DND-41 (cell line): ENCODE measurements at regions not wholly inside any gene's neighbourhood (a gene's known extent, or its start where the extent isn't known, plus 50 kb on each side); places are given as distances from the start of the nearest gene placed in this dataset.

ENCODE experiments used
- ATAC-seq: fragments of 200-7000 bp; cut with Tn5 transposase; 3 replicates; pipeline ENCODE4 v1.9.1; 2021; ENCODE audit warnings: low read depth; ENCODE audit not compliant: insufficient read depth
- DNase-seq: peaks from one replicate; pipeline ENCODE4 v3.0.0-alpha.2; 2020
- H2AFZ ChIP-seq: 2 replicates; pipeline ENCODE4 v1.6.0; 2012; ENCODE audit warnings: low read depth, low read length
- H3K27ac ChIP-seq: 2 replicates; pipeline ENCODE4 v1.5.1; 2012; ENCODE audit warnings: low read length, inconsistent platforms
- H3K27me3 ChIP-seq: fragments of 200-600 bp; sonication (generic); 2 replicates; pipeline ENCODE4 v1.6.0; 2012; ENCODE audit warnings: low read length, mild to moderate bottlenecking, inconsistent platforms; ENCODE audit not compliant: insufficient read depth, poor library complexity
- H3K36me3 ChIP-seq: 2 replicates; pipeline ENCODE4 v1.5.1; 2012; ENCODE audit warnings: low read length, inconsistent platforms; ENCODE audit not compliant: insufficient read depth
- H3K4me1 ChIP-seq: 2 replicates; pipeline ENCODE4 v1.5.1; 2012; ENCODE audit warnings: mild to moderate bottlenecking, low read length; ENCODE audit not compliant: insufficient read depth
- H3K4me2 ChIP-seq: 2 replicates; pipeline ENCODE4 v1.6.0; 2012; ENCODE audit warnings: mild to moderate bottlenecking, moderate library complexity, low read length, inconsistent platforms; ENCODE audit not compliant: insufficient read depth
- H3K4me3 ChIP-seq, 2 experiments: fragments of 200-600 bp in 1 of 2; shearing (Covaris generic) in 1 of 2; 2 replicates each; pipeline ENCODE4 v1.5.1; 2012 to 2016; ENCODE audit warnings: inconsistent platforms in 2 of 2, low read length in 2 of 2, mild to moderate bottlenecking in 2 of 2, low read depth in 1 of 2, moderate library complexity in 1 of 2
- H3K79me2 ChIP-seq: 2 replicates; pipeline ENCODE4 v1.6.0; 2012; ENCODE audit warnings: low read length, inconsistent platforms; ENCODE audit not compliant: insufficient read depth
- H3K9ac ChIP-seq: 2 replicates; pipeline ENCODE4 v1.6.0; 2012; ENCODE audit warnings: low read depth, mild to moderate bottlenecking, inconsistent platforms, low read length, moderate library complexity
- H3K9me3 ChIP-seq: 2 replicates; pipeline ENCODE4 v1.5.1; 2012; ENCODE audit warnings: low read length, moderate library complexity, mild to moderate bottlenecking, inconsistent platforms; ENCODE audit not compliant: insufficient read depth, severe bottlenecking
- H4K20me1 ChIP-seq: 2 replicates; pipeline ENCODE4 v1.6.0; 2012; ENCODE audit warnings: low read length; ENCODE audit not compliant: insufficient read depth
- CTCF ChIP-seq: IDR thresholded peaks from 2 replicates; pipeline ENCODE4 v1.5.1; 2012; ENCODE audit warnings: borderline replicate concordance, low read length, moderate library complexity, mild to moderate bottlenecking; ENCODE audit not compliant: poor library complexity, severe bottlenecking; ENCODE audit errors: extremely low read depth
- EZH2 ChIP-seq: IDR thresholded peaks from 3 replicates; pipeline ENCODE4 v1.6.1; 2012; ENCODE audit warnings: borderline replicate concordance, low read depth, mild to moderate bottlenecking, moderate library complexity, low read length, inconsistent platforms; ENCODE audit not compliant: severe bottlenecking

- no peaks in the 10 kb centered on the region for H3K79me2 ChIP-seq
- H4K20me1 ChIP-seq = no peaks in the 10 kb centered on the region
- H3K4me3 ChIP-seq = no peak overlapping the region
- no peak overlapping the region for H2AFZ ChIP-seq
- no peak overlapping the region for H3K27ac ChIP-seq
- no peak for DNase-seq
- H3K9ac ChIP-seq = no peak overlapping the region
- TF ChIP-seq CTCF (no peak), EZH2 (no peak)
- H3K4me1 ChIP-seq = no peaks in the 10 kb centered on the region
- no peaks in the 10 kb centered on the region for H3K27me3 ChIP-seq
- H3K4me2 ChIP-seq = no peak overlapping the region
- no peaks in the 10 kb centered on the region for H3K36me3 ChIP-seq
- no peaks in the 10 kb centered on the region for H3K9me3 ChIP-seq
- ATAC-seq = no peak
Observed at GRCh38 chr7:22931011-22931410, 82.9 kb downstream of the HYCC1 start.

GRCh38 chr7:22922307-22922706, 91.6 kb downstream of the HYCC1 start:
- Histone ChIP-seq H2AFZ (no peak overlapping the region), H3K4me3 (no peak overlapping the region), H3K4me1 (no peaks in the 10 kb centered on the region), H3K9me3 (no peaks in the 10 kb centered on the region), H3K27ac (no peak overlapping the region), H3K79me2 (no peaks in the 10 kb centered on the region), H3K27me3 (no peaks in the 10 kb centered on the region), H3K36me3 (no peaks in the 10 kb centered on the region), H3K9ac (no peak overlapping the region), H4K20me1 (no peaks in the 10 kb centered on the region), H3K4me2 (no peak overlapping the region)
- TF ChIP-seq EZH2 = no peak
- TF ChIP-seq CTCF = no peak
- DNase-seq (no peak), ATAC-seq (no peak)

GRCh38 chr7:22921386-22922086, 92.4 kb downstream of the HYCC1 start:
- Histone ChIP-seq H4K20me1 (no peaks in the 10 kb centered on the region), H3K27me3 (no peaks in the 10 kb centered on the region), H3K4me2 (no peak overlapping the region), H2AFZ (no peak overlapping the region), H3K9ac (no peak overlapping the region), H3K4me3 (no peak overlapping the region), H3K79me2 (no peaks in the 10 kb centered on the region), H3K4me1 (no peaks in the 10 kb centered on the region), H3K36me3 (no peaks in the 10 kb centered on the region), H3K9me3 (no peaks in the 10 kb centered on the region), H3K27ac (no peak overlapping the region)
- DNase-seq = no peak
- no peak for TF ChIP-seq EZH2
- no peak for ATAC-seq

- no peaks in the 10 kb centered on the region for H4K20me1 ChIP-seq
- H3K4me2 ChIP-seq = no peak overlapping the region
- H3K4me1 ChIP-seq = no peaks in the 10 kb centered on the region
- H3K36me3 ChIP-seq = no peaks in the 10 kb centered on the region
- H3K27me3 ChIP-seq = no peaks in the 10 kb centered on the region
- no peak overlapping the region for H3K4me3 ChIP-seq
- H2AFZ ChIP-seq = no peak overlapping the region
- no peaks in the 10 kb centered on the region for H3K9me3 ChIP-seq
- no peak for TF ChIP-seq EZH2
- TF ChIP-seq CTCF = no peak
- DNase-seq = no peak
- H3K79me2 ChIP-seq = no peaks in the 10 kb centered on the region
- no peak for ATAC-seq
- H3K9ac ChIP-seq = no peak overlapping the region
- no peak overlapping the region for H3K27ac ChIP-seq
Observed at GRCh38 chr7:22920672-22921071, 93.3 kb downstream of the HYCC1 start.
